ENCODE measurements at regions not wholly inside any gene's neighbourhood (a gene's known extent, or its start where the extent isn't known, plus 50 kb on each side); places are given as distances from the start of the nearest gene placed in this dataset.

DNA sequence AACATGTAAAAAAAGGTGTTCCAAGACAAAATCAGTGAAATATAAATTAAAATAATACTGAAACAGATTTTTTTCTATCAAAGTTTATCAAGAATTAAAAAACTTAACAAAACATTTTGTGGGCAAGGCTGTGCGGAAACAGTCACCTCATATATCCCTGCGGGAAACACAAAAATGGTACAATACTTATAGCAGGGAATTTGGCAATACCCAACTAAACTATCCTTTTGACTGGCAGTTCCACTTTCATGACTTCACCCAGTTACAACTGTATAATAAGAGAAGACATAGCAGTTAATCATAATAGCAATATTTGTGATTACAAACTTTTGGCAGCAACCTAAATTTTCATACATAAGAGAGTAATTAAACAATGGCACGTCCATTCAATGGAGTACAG, 121.5 kb upstream of the EGLN3 start:
- H3K36me3 Mint-ChIP-seq (ENCODE audit: insufficient read depth, unreplicated experiment): no peaks in the 10 kb centered on the region
- no peaks in the 10 kb centered on the region for H3K27me3 Mint-ChIP-seq (ENCODE audit: unreplicated experiment)
- H3K4me3 Mint-ChIP-seq (ENCODE audit: low read depth, unreplicated experiment): no peak overlapping the region
- no TSS peak for BruUV-seq (replicated peaks)
- CTCF ChIA-PET: no interaction called here
- H3K27ac Mint-ChIP-seq (ENCODE audit: unreplicated experiment): no peak overlapping the region
- no peak for TF ChIP-seq CTCF (IDR thresholded peaks at IDR 0.05; ENCODE audit: unreplicated experiment)
- no peaks in the 10 kb centered on the region for H3K9me3 Mint-ChIP-seq (ENCODE audit: low read depth, unreplicated experiment)
- intact Hi-C loops (cut with micrococcal nuclease; ENCODE audit: unreplicated experiment): no loop called here
- H3K4me1 Mint-ChIP-seq (ENCODE audit: low read depth, unreplicated experiment): no peaks in the 10 kb centered on the region
- no peak for DNase-seq

DNA sequence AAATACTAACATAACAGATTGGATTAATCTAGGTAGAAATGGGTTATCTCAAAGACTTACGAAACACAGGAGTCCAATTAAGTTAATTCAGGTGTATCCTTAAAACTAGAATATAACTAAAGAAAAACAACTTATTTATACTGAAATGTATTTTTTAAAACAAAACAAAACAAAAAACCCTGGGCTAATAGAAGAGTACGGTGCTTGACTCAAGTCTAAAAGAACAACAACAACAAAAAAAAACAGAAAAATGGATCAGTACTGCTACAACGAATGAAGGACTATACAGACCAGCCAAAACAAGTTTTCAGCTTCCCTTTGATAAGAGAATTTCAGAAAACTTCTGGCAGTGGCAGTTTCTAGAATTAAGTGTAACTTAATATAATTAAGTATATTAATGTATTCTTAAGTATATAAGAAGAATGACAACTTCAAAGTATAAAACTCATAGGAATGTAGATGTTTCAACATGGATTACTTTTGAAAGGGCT, 120.1 kb upstream of the EGLN3 start:
- no peaks in the 10 kb centered on the region for H3K27me3 Mint-ChIP-seq (ENCODE audit: unreplicated experiment)
- no TSS peak for BruUV-seq (replicated peaks)
- H3K9me3 Mint-ChIP-seq (ENCODE audit: low read depth, unreplicated experiment): peaks cover 1% of the 10 kb centered on the region
- H3K36me3 Mint-ChIP-seq (ENCODE audit: insufficient read depth, unreplicated experiment): no peaks in the 10 kb centered on the region
- intact Hi-C loops (cut with micrococcal nuclease; ENCODE audit: unreplicated experiment): no loop called here
- no peaks in the 10 kb centered on the region for H3K4me1 Mint-ChIP-seq (ENCODE audit: low read depth, unreplicated experiment)
- CTCF ChIA-PET: no interaction called here
- no peak overlapping the region for H3K4me3 Mint-ChIP-seq (ENCODE audit: low read depth, unreplicated experiment)
- H3K27ac Mint-ChIP-seq (ENCODE audit: unreplicated experiment): no peak overlapping the region
- no peak for TF ChIP-seq CTCF (IDR thresholded peaks at IDR 0.05; ENCODE audit: unreplicated experiment)
- DNase-seq: no peak

DNA sequence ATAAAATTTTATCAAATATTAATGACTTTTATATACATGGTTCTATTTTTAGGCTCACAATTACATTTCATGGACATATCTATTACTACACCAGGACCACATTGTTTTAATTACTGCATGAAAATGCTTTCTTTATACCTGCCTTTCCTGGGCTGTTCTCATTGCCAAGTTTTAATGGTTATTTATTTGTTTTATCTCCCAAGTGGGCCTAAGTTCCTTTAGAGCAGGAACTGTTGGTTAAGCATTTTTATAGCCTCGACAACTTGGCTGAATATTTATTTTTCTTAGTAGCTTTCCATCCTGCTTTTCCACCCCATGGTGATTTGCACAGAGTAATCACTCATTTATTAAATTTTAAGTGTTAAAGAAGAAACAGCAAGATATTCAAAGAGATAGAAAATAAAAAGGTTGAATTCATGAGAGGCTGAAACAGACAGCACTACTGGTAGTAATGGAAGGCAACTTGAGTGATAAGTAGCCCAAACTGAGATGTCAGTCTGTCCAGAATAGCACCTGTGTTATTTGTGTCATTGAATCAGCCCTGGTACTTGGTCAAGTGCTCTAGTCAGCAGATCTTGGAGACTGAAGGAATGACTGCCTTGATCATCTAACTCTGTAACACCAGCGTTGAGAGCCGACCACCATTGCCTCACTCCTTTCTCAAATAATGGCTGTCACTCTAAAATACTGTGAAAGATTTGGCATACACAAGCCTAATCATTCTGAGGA, 119.1 kb upstream of the EGLN3 start:
- Mint-ChIP-seq H3K27me3 (ENCODE audit: unreplicated experiment) (no peaks in the 10 kb centered on the region), H3K36me3 (ENCODE audit: insufficient read depth, unreplicated experiment) (no peaks in the 10 kb centered on the region), H3K27ac (ENCODE audit: unreplicated experiment) (no peak overlapping the region), H3K4me3 (ENCODE audit: low read depth, unreplicated experiment) (no peak overlapping the region), H3K9me3 (ENCODE audit: low read depth, unreplicated experiment) (peaks cover 2% of the 10 kb centered on the region), H3K4me1 (ENCODE audit: low read depth, unreplicated experiment) (no peaks in the 10 kb centered on the region)
- DNase-seq: no peak
- CTCF ChIA-PET: interaction anchor here (0.6 kb wide), 1 partner anchor 220 kb away, joined by 5 read pairs; no protein-coding TSS in a partner anchor
- intact Hi-C loops (cut with micrococcal nuclease; ENCODE audit: unreplicated experiment): no loop called here
- BruUV-seq (replicated peaks): no TSS peak
- no peak for TF ChIP-seq CTCF (IDR thresholded peaks at IDR 0.05; ENCODE audit: unreplicated experiment)

- TF ChIP-seq CTCF (IDR thresholded peaks at IDR 0.05; ENCODE audit: unreplicated experiment): no peak
- peaks cover 17% of the 10 kb centered on the region for H3K4me1 Mint-ChIP-seq (ENCODE audit: low read depth, unreplicated experiment)
- intact Hi-C loops (cut with micrococcal nuclease; ENCODE audit: unreplicated experiment): no loop called here
- H3K4me3 Mint-ChIP-seq (ENCODE audit: low read depth, unreplicated experiment): no peak overlapping the region
- H3K9me3 Mint-ChIP-seq (ENCODE audit: low read depth, unreplicated experiment): peaks cover 2% of the 10 kb centered on the region
- CTCF ChIA-PET: interaction anchor here (0.6 kb wide), 3 partner anchors 34 to 1100 kb away, joined by 3 to 6 read pairs (median 3); no protein-coding TSS in a partner anchor
- no peaks in the 10 kb centered on the region for H3K27me3 Mint-ChIP-seq (ENCODE audit: unreplicated experiment)
- no peak overlapping the region for H3K27ac Mint-ChIP-seq (ENCODE audit: unreplicated experiment)
- BruUV-seq (replicated peaks): no TSS peak
- DNase-seq: no peak
- H3K36me3 Mint-ChIP-seq (ENCODE audit: insufficient read depth, unreplicated experiment): no peaks in the 10 kb centered on the region
Observed at GRCh38 chr14:34067587-34067986, 116.7 kb upstream of the EGLN3 start.

Measured in Calu3 (cell line).